SK-N-SH (cell line): ENCODE measurements at regions not wholly inside any gene's neighbourhood (a gene's known extent, or its start where the extent isn't known, plus 50 kb on each side); places are given as distances from the start of the nearest gene placed in this dataset.

Experiments used
- CTCF ChIA-PET: fragments of 300-600, 350-600 bp; formaldehyde crosslinking; extraction: SDS; loops from one replicate; lab custom pipeline; 2021; lab: Yijun Ruan, JAX
- POLR2A ChIA-PET: fragments of 350-600 bp; sonication (Branson Sonifier 250); formaldehyde crosslinking; extraction: SDS; loops from one replicate; lab custom pipeline; 2020; ENCODE audit warnings: antibody characterized with exemption, inconsistent platforms; lab: Yijun Ruan, JAX
- DNase-seq: peaks from one replicate; pipeline ENCODE4 v3.0.0; 2012
- H2AFZ ChIP-seq: fragments of 200-600 bp; sonication (generic); 2 replicates; pipeline ENCODE4 v1.8.1; 2016; ENCODE audit warnings: antibody characterized with exemption, mild to moderate bottlenecking, low read depth
- H3F3A ChIP-seq: fragments of 200-600 bp; sonication (generic); replicated peaks from 2 replicates; pipeline ENCODE3; 2016; ENCODE audit warnings: antibody characterized with exemption, mild to moderate bottlenecking; ENCODE audit not compliant: insufficient read depth
- H3K27ac ChIP-seq, 2 experiments: fragments of 200-500 bp in 1 of 2; fragments of 200-600 bp in 1 of 2; sonication (Bioruptor generic) in 1 of 2; sonication (generic), shearing (Covaris generic) in 1 of 2; 2 replicates each; pipeline versions ENCODE4 v1.5.1 to v1.6.1; 2014 to 2016; ENCODE audit warnings: low read depth in 2 of 2, inconsistent platforms in 1 of 2, low read length in 1 of 2, mild to moderate bottlenecking in 1 of 2, mixed read lengths in 1 of 2
- H3K27me3 ChIP-seq: fragments of 200-600 bp; sonication (generic), shearing (Covaris generic); 2 replicates; pipeline ENCODE4 v1.6.1; 2016; ENCODE audit warnings: mixed run types; ENCODE audit not compliant: insufficient read depth
- H3K36me3 ChIP-seq, 2 experiments: fragments of 200-500 bp in 1 of 2; fragments of 200-600 bp in 1 of 2; sonication (Bioruptor generic) in 1 of 2; sonication (generic) in 1 of 2; replicated peaks in 1 of 2; 2 replicates each; pipeline versions ENCODE3 to v1.5.1; 2014 to 2016; ENCODE audit warnings: low read length in 1 of 2, mild to moderate bottlenecking in 1 of 2; ENCODE audit not compliant: insufficient read depth in 2 of 2, control insufficient read depth in 1 of 2
- H3K4me1 ChIP-seq, 2 experiments: fragments of 200-500 bp in 1 of 2; fragments of 200-600 bp in 1 of 2; sonication (Bioruptor generic) in 1 of 2; sonication (generic), shearing (Covaris generic) in 1 of 2; 2 replicates each; pipeline versions ENCODE4 v1.5.1 to v1.6.1; 2014 to 2016; ENCODE audit warnings: low read depth in 1 of 2, low read length in 1 of 2, mixed run types in 1 of 2; ENCODE audit not compliant: insufficient read depth in 2 of 2, control insufficient read depth in 1 of 2
- H3K4me2 ChIP-seq: fragments of 200-600 bp; sonication (generic), shearing (Covaris generic); 2 replicates; pipeline ENCODE4 v1.6.1; 2017; ENCODE audit warnings: mixed run types
- H3K4me3 ChIP-seq, 2 experiments: fragments of 200-500 bp in 1 of 2; fragments of 200-600 bp in 1 of 2; sonication (Bioruptor generic) in 1 of 2; sonication (generic), shearing (Covaris generic) in 1 of 2; 2 replicates each; pipeline versions ENCODE4 v1.5.1 to v1.8.1; 2014 to 2016; ENCODE audit warnings: low read depth in 2 of 2, inconsistent platforms in 1 of 2, low read length in 1 of 2, mild to moderate bottlenecking in 1 of 2, mixed read lengths in 1 of 2, moderate library complexity in 1 of 2
- H3K79me2 ChIP-seq: fragments of 200-600 bp; sonication (generic); 2 replicates; pipeline ENCODE4 v1.8.1; 2017; ENCODE audit warnings: mild to moderate bottlenecking; ENCODE audit not compliant: insufficient read depth
- H3K9ac ChIP-seq: fragments of 200-600 bp; sonication (generic); 2 replicates; pipeline ENCODE4 v1.6.1; 2017; ENCODE audit warnings: mixed run types
- H3K9me2 ChIP-seq: fragments of 200-600 bp; sonication (generic); 2 replicates; pipeline ENCODE4 v1.6.1; 2017; ENCODE audit warnings: mixed run types
- H3K9me3 ChIP-seq: fragments of 200-600 bp; sonication (generic); 2 replicates; pipeline ENCODE4 v1.6.1; 2017; ENCODE audit warnings: mixed run types, mild to moderate bottlenecking, moderate library complexity
- H4K20me1 ChIP-seq: fragments of 200-600 bp; sonication (generic); 2 replicates; pipeline ENCODE4 v1.6.1; 2017; ENCODE audit warnings: mild to moderate bottlenecking, mixed run types; ENCODE audit not compliant: insufficient read depth
- CHD2 ChIP-seq: fragments of 150-350 bp; IDR thresholded peaks from 2 replicates; pipeline ENCODE4 v1.6.1; 2018; ENCODE audit warnings: low read length; ENCODE audit not compliant: partially characterized antibody
- FOSL2 ChIP-seq: IDR thresholded peaks from 2 replicates; pipeline ENCODE4 v1.4.0; 2012; ENCODE audit warnings: low read depth, mild to moderate bottlenecking, moderate library complexity, borderline replicate concordance
- FOXJ3 ChIP-seq: sonication (generic); formaldehyde crosslinking; IDR thresholded peaks from 2 replicates; pipeline ENCODE4 v1.5.1; 2020; ENCODE audit warnings: mild to moderate bottlenecking, missing genetic modification reagents
- FOXM1 ChIP-seq: IDR thresholded peaks from 2 replicates; pipeline ENCODE4 v1.4.0; 2012; ENCODE audit warnings: low read depth, mild to moderate bottlenecking
- GABPA ChIP-seq: IDR thresholded peaks from 2 replicates; pipeline ENCODE4 v1.4.0; 2012; ENCODE audit warnings: low read depth, mild to moderate bottlenecking
- GATA2 ChIP-seq: sonication (generic); formaldehyde crosslinking; IDR thresholded peaks from 2 replicates; pipeline ENCODE4 v1.5.0; 2020; ENCODE audit warnings: mild to moderate bottlenecking, missing genetic modification reagents
- MEF2A ChIP-seq: IDR thresholded peaks from 2 replicates; pipeline ENCODE4 v1.4.0; 2012; ENCODE audit warnings: low read depth, borderline replicate concordance
- NFIC ChIP-seq: IDR thresholded peaks from 2 replicates; pipeline ENCODE4 v1.4.0; 2012; ENCODE audit warnings: borderline replicate concordance
- POLR2AphosphoS5 ChIP-seq: IDR thresholded peaks from 2 replicates; pipeline ENCODE4 v1.6.1; 2012; ENCODE audit warnings: low read depth, low read length
- RAD21 ChIP-seq: IDR thresholded peaks from 2 replicates; pipeline ENCODE4 v1.6.1; 2012; ENCODE audit warnings: mild to moderate bottlenecking, low read length
- YY1 ChIP-seq: IDR thresholded peaks from 2 replicates; pipeline ENCODE4 v1.4.0; 2012; ENCODE audit warnings: low read depth, mild to moderate bottlenecking
- WGBS: methylation state at CpG from one replicate; pipeline ENCODE4 v1.1.6; 2017; ENCODE audit warnings: low lambda C conversion rate; 5-methylcytosine and 5-hydroxymethylcytosine counted together
- TF ChIP-seq, protein P1 (sequence below): fragments of 150-350 bp; IDR thresholded peaks from 2 replicates; pipeline ENCODE4 v1.6.1; 2017; ENCODE audit warnings: antibody characterized with exemption, low read length, low read depth, borderline replicate concordance
- TF ChIP-seq, protein P2 (sequence below): IDR thresholded peaks from 2 replicates; pipeline ENCODE4 v1.4.0; 2012; ENCODE audit warnings: low read depth
- TF ChIP-seq, protein P3 (sequence below): IDR thresholded peaks from 2 replicates; pipeline ENCODE4 v1.4.0; 2012; ENCODE audit warnings: low read depth, borderline replicate concordance
- TF ChIP-seq, protein P4 (sequence below): fragments of 200-600 bp; sonication (generic); IDR thresholded peaks from 2 replicates; pipeline ENCODE4 v1.6.1; 2017; ENCODE audit warnings: antibody characterized with exemption, mild to moderate bottlenecking, moderate library complexity
- TF ChIP-seq, protein P5 (sequence below): IDR thresholded peaks from 2 replicates; pipeline ENCODE4 v1.4.0; 2012; ENCODE audit warnings: low read depth, borderline replicate concordance
- TF ChIP-seq, protein P6 (sequence below): IDR thresholded peaks from 2 replicates; pipeline ENCODE4 v1.6.1; 2012; ENCODE audit warnings: mild to moderate bottlenecking, low read depth, low read length, moderate library complexity

DNA sequence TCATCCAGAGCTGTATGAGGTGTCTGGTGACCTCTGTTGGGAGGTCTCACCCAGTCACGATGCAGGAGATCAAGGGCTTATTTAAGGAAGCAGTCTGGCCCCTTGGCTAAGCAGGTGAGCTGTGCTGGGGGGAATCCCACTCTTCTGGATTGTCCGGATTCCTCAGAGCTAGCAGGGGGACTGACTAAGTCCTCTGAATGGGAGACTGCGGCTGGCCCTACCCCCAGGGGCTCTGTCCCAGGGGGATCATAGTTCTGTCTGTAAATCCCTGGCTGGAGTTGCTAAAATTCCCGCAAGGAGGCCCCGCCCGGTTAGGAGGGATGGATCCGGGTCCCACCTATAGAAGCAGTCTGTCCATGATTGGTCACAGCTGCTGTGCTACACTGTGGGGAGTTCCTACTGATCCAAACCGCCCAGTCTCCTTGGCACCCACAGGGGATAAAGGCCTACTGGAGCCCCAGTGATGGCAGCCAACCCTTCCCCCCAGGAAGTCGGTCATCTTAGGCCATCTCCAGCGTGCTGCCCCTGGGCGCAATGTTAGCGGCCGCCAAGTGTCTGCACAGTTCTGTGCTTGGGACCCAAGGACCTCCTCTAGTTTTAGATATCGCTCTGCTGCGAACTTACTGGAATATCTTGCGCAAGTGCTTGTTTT lies 118.2 kb upstream of the KLF8 start:
- Histone ChIP-seq H3K4me3 (no peak overlapping the region), H3K27me3 (no peaks in the 10 kb centered on the region; the same call in 1 of the 2 replicates), H3K36me3 (no peaks in the 10 kb centered on the region), H3K4me2 (no peak overlapping the region), H3K27ac (no peak overlapping the region), H3K4me1 (no peaks in the 10 kb centered on the region), H3K79me2 (no peaks in the 10 kb centered on the region), H3K9me2 (no peaks in the 10 kb centered on the region), H3F3A (no peaks in the 10 kb centered on the region), H2AFZ (no peak overlapping the region), H4K20me1 (no peaks in the 10 kb centered on the region), H3K9ac (no peak overlapping the region), H3K9me3 (no peaks in the 10 kb centered on the region)
- 14% methylated on average over 12 of the region's 16 CpGs for WGBS
- ChIA-PET CTCF (no interaction called here), POLR2A (no interaction called here)
- no peak for DNase-seq
- TF ChIP-seq FOXM1 (no peak), YY1 (no peak), FOSL2 (no peak), NFIC (no peak), GABPA (no peak), RAD21 (no peak), POLR2AphosphoS5 (no peak), GATA2 (no peak), CHD2 (no peak), MEF2A (no peak), FOXJ3 (no peak)
- TF ChIP-seq, protein P1, sequence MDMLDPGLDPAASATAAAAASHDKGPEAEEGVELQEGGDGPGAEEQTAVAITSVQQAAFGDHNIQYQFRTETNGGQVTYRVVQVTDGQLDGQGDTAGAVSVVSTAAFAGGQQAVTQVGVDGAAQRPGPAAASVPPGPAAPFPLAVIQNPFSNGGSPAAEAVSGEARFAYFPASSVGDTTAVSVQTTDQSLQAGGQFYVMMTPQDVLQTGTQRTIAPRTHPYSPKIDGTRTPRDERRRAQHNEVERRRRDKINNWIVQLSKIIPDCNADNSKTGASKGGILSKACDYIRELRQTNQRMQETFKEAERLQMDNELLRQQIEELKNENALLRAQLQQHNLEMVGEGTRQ = no peak
- TF ChIP-seq, protein P2, sequence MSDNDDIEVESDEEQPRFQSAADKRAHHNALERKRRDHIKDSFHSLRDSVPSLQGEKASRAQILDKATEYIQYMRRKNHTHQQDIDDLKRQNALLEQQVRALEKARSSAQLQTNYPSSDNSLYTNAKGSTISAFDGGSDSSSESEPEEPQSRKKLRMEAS = no peak
- TF ChIP-seq, protein P3, sequence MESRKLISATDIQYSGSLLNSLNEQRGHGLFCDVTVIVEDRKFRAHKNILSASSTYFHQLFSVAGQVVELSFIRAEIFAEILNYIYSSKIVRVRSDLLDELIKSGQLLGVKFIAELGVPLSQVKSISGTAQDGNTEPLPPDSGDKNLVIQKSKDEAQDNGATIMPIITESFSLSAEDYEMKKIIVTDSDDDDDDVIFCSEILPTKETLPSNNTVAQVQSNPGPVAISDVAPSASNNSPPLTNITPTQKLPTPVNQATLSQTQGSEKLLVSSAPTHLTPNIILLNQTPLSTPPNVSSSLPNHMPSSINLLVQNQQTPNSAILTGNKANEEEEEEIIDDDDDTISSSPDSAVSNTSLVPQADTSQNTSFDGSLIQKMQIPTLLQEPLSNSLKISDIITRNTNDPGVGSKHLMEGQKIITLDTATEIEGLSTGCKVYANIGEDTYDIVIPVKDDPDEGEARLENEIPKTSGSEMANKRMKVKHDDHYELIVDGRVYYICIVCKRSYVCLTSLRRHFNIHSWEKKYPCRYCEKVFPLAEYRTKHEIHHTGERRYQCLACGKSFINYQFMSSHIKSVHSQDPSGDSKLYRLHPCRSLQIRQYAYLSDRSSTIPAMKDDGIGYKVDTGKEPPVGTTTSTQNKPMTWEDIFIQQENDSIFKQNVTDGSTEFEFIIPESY = no peak
- TF ChIP-seq, protein P4, sequence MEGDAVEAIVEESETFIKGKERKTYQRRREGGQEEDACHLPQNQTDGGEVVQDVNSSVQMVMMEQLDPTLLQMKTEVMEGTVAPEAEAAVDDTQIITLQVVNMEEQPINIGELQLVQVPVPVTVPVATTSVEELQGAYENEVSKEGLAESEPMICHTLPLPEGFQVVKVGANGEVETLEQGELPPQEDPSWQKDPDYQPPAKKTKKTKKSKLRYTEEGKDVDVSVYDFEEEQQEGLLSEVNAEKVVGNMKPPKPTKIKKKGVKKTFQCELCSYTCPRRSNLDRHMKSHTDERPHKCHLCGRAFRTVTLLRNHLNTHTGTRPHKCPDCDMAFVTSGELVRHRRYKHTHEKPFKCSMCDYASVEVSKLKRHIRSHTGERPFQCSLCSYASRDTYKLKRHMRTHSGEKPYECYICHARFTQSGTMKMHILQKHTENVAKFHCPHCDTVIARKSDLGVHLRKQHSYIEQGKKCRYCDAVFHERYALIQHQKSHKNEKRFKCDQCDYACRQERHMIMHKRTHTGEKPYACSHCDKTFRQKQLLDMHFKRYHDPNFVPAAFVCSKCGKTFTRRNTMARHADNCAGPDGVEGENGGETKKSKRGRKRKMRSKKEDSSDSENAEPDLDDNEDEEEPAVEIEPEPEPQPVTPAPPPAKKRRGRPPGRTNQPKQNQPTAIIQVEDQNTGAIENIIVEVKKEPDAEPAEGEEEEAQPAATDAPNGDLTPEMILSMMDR = no peak
- TF ChIP-seq, protein P5, sequence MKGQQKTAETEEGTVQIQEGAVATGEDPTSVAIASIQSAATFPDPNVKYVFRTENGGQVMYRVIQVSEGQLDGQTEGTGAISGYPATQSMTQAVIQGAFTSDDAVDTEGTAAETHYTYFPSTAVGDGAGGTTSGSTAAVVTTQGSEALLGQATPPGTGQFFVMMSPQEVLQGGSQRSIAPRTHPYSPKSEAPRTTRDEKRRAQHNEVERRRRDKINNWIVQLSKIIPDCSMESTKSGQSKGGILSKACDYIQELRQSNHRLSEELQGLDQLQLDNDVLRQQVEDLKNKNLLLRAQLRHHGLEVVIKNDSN = no peak
- TF ChIP-seq, protein P6, sequence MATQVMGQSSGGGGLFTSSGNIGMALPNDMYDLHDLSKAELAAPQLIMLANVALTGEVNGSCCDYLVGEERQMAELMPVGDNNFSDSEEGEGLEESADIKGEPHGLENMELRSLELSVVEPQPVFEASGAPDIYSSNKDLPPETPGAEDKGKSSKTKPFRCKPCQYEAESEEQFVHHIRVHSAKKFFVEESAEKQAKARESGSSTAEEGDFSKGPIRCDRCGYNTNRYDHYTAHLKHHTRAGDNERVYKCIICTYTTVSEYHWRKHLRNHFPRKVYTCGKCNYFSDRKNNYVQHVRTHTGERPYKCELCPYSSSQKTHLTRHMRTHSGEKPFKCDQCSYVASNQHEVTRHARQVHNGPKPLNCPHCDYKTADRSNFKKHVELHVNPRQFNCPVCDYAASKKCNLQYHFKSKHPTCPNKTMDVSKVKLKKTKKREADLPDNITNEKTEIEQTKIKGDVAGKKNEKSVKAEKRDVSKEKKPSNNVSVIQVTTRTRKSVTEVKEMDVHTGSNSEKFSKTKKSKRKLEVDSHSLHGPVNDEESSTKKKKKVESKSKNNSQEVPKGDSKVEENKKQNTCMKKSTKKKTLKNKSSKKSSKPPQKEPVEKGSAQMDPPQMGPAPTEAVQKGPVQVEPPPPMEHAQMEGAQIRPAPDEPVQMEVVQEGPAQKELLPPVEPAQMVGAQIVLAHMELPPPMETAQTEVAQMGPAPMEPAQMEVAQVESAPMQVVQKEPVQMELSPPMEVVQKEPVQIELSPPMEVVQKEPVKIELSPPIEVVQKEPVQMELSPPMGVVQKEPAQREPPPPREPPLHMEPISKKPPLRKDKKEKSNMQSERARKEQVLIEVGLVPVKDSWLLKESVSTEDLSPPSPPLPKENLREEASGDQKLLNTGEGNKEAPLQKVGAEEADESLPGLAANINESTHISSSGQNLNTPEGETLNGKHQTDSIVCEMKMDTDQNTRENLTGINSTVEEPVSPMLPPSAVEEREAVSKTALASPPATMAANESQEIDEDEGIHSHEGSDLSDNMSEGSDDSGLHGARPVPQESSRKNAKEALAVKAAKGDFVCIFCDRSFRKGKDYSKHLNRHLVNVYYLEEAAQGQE = no peak
